Activated naive CD4-positive, alpha-beta T cell treated with anti-CD3 and anti-CD28 coated beads for 36 hours (primary cell): ENCODE measurements at regions not wholly inside any gene's neighbourhood (a gene's known extent, or its start where the extent isn't known, plus 50 kb on each side); places are given as distances from the start of the nearest gene placed in this dataset.
"Not testable (repeated sequence)": the region's sequence is repeated elsewhere in the genome, so short reads cannot be mapped to it uniquely, and the experiment has no call there.

Source experiments
- CTCF ChIA-PET: fragments of 350-600 bp; sonication (Branson Sonifier 250); formaldehyde crosslinking; loops from one replicate; lab custom pipeline; 2021; ENCODE audit warnings: antibody characterized with exemption; lab: Charles Lee
- DNase-seq: peaks from one replicate; pipeline ENCODE4 v3.0.0-alpha.2; 2020
- H3K27ac Mint-ChIP-seq: one replicate; pipeline ENCODE4 v1.8.0; 2021; ENCODE audit warnings: mild to moderate bottlenecking, mixed read lengths
- H3K27me3 Mint-ChIP-seq: one replicate; pipeline ENCODE4 v1.8.0; 2021; ENCODE audit warnings: low read depth, mixed read lengths
- H3K36me3 Mint-ChIP-seq: one replicate; pipeline ENCODE4 v1.8.0; 2021; ENCODE audit warnings: low read depth, mixed read lengths
- H3K4me1 Mint-ChIP-seq: one replicate; pipeline ENCODE4 v1.8.0; 2021; ENCODE audit warnings: low read depth, mixed read lengths
- H3K4me3 Mint-ChIP-seq: one replicate; pipeline ENCODE4 v1.8.0; 2021; ENCODE audit warnings: mild to moderate bottlenecking, moderate library complexity, mixed read lengths
- H3K9me3 Mint-ChIP-seq: one replicate; pipeline ENCODE4 v1.8.0; 2021; ENCODE audit warnings: mixed read lengths
- intact Hi-C: fragments of 100-400 bp; cut with micrococcal nuclease; formaldehyde crosslinking; loops from one replicate; pipeline ENCODE4 v1.15.1; 2023

- peaks cover 14% of the 10 kb centered on the region for H3K9me3 Mint-ChIP-seq
- DNase-seq: no peak
- no peaks in the 10 kb centered on the region for H3K27me3 Mint-ChIP-seq
- H3K4me3 Mint-ChIP-seq: no peak overlapping the region
- H3K27ac Mint-ChIP-seq: no peak overlapping the region
- intact Hi-C loops: no loop called here
- H3K36me3 Mint-ChIP-seq: no peaks in the 10 kb centered on the region
- no peaks in the 10 kb centered on the region for H3K4me1 Mint-ChIP-seq
- CTCF ChIA-PET: no interaction called here
Measured at GRCh38 chr7:73940701-73941238, 79.8 kb downstream of the TMEM270 start.

DNA sequence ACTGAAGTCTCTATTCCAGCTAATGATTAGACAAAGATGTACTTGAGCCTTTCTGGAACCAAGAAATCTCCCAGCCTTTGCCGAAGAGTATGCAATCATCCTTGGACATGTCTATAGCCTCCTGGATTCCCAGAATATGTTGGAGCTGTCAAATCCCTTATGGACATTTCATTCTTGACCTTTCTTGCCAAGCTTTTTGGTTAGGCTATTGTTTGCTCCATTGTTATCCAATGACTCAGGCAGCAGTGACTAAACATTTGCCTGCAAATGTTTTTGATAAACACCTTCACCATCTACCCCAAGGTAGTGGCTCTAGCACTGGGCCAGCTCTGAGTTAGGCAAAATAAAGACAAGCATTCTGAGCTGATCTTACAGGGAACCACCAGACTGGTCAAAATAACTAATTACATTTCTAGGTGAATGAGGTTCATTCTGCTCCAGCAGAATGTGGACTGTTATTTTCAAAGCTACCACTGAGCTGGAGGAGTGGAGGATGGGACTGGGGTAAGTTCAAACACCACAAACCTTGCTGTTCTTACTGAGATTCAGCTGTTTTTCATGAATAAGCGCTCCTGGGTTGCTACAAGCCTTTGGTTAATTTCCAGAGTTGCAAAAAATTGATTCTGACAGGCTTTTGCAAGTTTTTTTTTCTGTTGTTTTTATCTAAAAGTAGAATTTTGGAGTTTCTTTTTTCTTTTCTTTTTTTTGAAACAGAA, 81.0 kb downstream of the TMEM270 start:
- Mint-ChIP-seq H3K4me3 (no peak overlapping the region), H3K27ac (no peak overlapping the region), H3K27me3 (no peaks in the 10 kb centered on the region), H3K4me1 (no peaks in the 10 kb centered on the region), H3K9me3 (peaks cover 15% of the 10 kb centered on the region), H3K36me3 (no peaks in the 10 kb centered on the region)
- CTCF ChIA-PET: interaction anchor here (0.7 kb wide), 1 partner anchor 127 kb away, joined by 3 read pairs; no protein-coding TSS in a partner anchor
- DNase-seq: no peak
- intact Hi-C loops: no loop called here

- no peak for DNase-seq
- intact Hi-C loops: no loop called here
- Mint-ChIP-seq H3K27ac (no peak overlapping the region), H3K27me3 (no peaks in the 10 kb centered on the region), H3K9me3 (peaks cover 25% of the 10 kb centered on the region), H3K4me1 (no peaks in the 10 kb centered on the region), H3K4me3 (no peak overlapping the region), H3K36me3 (no peaks in the 10 kb centered on the region)
- CTCF ChIA-PET: no interaction called here
Measured at GRCh38 chr7:73945022-73945421, 83.0 kb upstream of the ELN start.

- peaks cover 5% of the 10 kb centered on the region for H3K27me3 Mint-ChIP-seq
- H3K4me3 Mint-ChIP-seq: no peak overlapping the region
- no peaks in the 10 kb centered on the region for H3K36me3 Mint-ChIP-seq
- H3K27ac Mint-ChIP-seq: no peak overlapping the region
- H3K4me1 Mint-ChIP-seq: no peaks in the 10 kb centered on the region
- intact Hi-C loops: no loop called here
- CTCF ChIA-PET: no interaction called here
- DNase-seq: no peak
- peaks cover 18% of the 10 kb centered on the region for H3K9me3 Mint-ChIP-seq
Measured at GRCh38 chr7:73948287-73948686, 79.7 kb upstream of the ELN start.

GRCh38 chr7:73952266-73952665, 75.7 kb upstream of the ELN start:
- H3K9me3 Mint-ChIP-seq: peaks cover 12% of the 10 kb centered on the region
- DNase-seq: no peak
- intact Hi-C loops: no loop called here
- CTCF ChIA-PET: no interaction called here
- peaks cover 7% of the 10 kb centered on the region for H3K27me3 Mint-ChIP-seq
- H3K27ac Mint-ChIP-seq: no peak overlapping the region
- H3K4me3 Mint-ChIP-seq: no peak overlapping the region
- H3K4me1 Mint-ChIP-seq: no peaks in the 10 kb centered on the region
- no peaks in the 10 kb centered on the region for H3K36me3 Mint-ChIP-seq

DNA sequence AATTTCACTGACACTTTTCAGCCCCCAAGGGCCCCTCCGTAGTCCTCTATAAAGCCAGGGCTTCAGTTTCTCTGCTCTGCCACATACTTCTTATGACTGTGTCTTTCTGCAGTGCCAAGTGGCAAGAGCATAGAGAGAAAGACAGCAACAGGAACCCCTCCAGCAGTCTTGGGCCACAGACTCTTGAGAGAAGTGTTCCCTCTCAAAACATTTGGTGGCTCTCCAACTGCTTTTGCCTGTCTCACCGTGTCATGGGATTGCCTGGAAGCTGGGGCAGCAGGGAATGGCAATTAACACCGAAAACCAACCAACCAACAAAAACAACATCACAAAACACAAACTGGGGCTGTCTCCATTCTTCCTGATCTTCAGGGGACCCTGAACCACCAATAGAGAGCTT, 73.8 kb upstream of the ELN start:
- CTCF ChIA-PET: no interaction called here
- no peak overlapping the region for H3K4me3 Mint-ChIP-seq
- no peak overlapping the region for H3K27ac Mint-ChIP-seq
- H3K36me3 Mint-ChIP-seq: no peaks in the 10 kb centered on the region
- no peaks in the 10 kb centered on the region for H3K4me1 Mint-ChIP-seq
- no peak for DNase-seq
- peaks cover 7% of the 10 kb centered on the region for H3K27me3 Mint-ChIP-seq
- intact Hi-C loops: no loop called here
- peaks cover 2% of the 10 kb centered on the region for H3K9me3 Mint-ChIP-seq

GRCh38 chr7:73954861-73955260, 73.1 kb upstream of the ELN start:
- Mint-ChIP-seq H3K27me3 (peaks cover 7% of the 10 kb centered on the region), H3K36me3 (no peaks in the 10 kb centered on the region), H3K27ac (no peak overlapping the region), H3K4me3 (no peak overlapping the region), H3K4me1 (no peaks in the 10 kb centered on the region), H3K9me3 (no peaks in the 10 kb centered on the region)
- DNase-seq: no peak
- intact Hi-C loops: no loop called here
- CTCF ChIA-PET: no interaction called here

GRCh38 chr7:73960548-73960947, 67.4 kb upstream of the ELN start:
- CTCF ChIA-PET: interaction anchor here (0.6 to 1.4 kb wide), 3 partner anchors 14 to 173 kb away, joined by 3 to 5 read pairs (median 5); no protein-coding TSS in a partner anchor
- Mint-ChIP-seq H3K9me3 (peaks cover 14% of the 10 kb centered on the region), H3K4me1 (no peaks in the 10 kb centered on the region), H3K4me3 (no peak overlapping the region), H3K27ac (no peak overlapping the region), H3K36me3 (peaks cover 7% of the 10 kb centered on the region), H3K27me3 (peaks cover 7% of the 10 kb centered on the region)
- intact Hi-C loops: no loop called here
- no peak for DNase-seq

DNA sequence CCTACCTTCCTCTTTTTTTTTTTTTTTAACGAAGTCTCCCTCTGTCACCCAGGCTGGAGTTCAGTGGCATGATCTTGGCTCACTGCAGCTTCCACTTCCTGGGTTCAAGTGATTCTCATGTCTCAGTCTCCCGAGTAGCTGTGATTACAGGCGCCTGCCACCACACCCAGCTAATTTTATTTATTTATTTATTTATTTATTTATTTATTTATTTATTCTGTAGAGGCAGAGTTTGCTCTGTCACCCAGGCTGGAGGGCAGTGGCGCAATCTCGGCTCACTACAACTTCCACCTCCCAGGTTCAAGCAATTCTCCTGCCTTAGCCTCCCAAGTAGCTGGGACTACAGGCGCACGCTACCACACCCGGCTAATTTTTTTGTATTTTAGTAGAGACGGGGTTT, 66.0 kb upstream of the ELN start:
- H3K4me3 Mint-ChIP-seq, CTCF ChIA-PET, DNase-seq, H3K36me3 Mint-ChIP-seq, intact Hi-C loops, H3K27ac Mint-ChIP-seq, H3K27me3 Mint-ChIP-seq, H3K4me1 Mint-ChIP-seq: not testable (repeated sequence)
- H3K9me3 Mint-ChIP-seq: peaks cover 14% of the 10 kb centered on the region

- CTCF ChIA-PET: no interaction called here
- Mint-ChIP-seq H3K9me3 (peaks cover 14% of the 10 kb centered on the region), H3K27ac (no peak overlapping the region), H3K4me3 (no peak overlapping the region), H3K27me3 (peaks cover 5% of the 10 kb centered on the region), H3K36me3 (peaks cover 7% of the 10 kb centered on the region), H3K4me1 (no peaks in the 10 kb centered on the region)
- no peak for DNase-seq
- intact Hi-C loops: no loop called here
Measured at GRCh38 chr7:73963252-73963822, 64.6 kb upstream of the ELN start.

DNA sequence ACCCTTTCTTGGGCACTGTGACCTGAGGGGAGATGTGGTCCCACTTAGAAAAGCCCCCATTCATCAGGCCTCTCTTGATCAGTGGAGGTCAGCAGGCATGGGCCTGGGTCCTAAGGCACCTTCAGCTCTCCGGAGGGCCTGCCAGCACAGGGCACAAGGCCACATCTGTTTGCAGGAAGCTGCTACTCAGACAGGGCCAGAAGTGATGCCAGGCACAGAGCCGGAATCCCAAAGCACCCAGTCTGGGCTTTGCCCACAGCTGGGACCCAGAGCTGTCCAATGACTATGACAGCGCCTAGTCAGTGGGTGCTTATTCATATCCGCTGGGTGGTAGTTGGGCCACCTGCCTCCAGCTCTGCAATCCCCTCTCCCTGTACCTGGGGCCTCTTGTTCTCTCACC, 63.2 kb upstream of the ELN start:
- Mint-ChIP-seq H3K27ac (no peak overlapping the region), H3K4me1 (no peaks in the 10 kb centered on the region), H3K36me3 (peaks cover 7% of the 10 kb centered on the region), H3K4me3 (no peak overlapping the region), H3K9me3 (peaks cover 14% of the 10 kb centered on the region), H3K27me3 (peaks cover 5% of the 10 kb centered on the region)
- CTCF ChIA-PET: interaction anchor here (0.6 kb wide), 1 partner anchor 366 kb away, joined by 3 read pairs; no protein-coding TSS in a partner anchor
- intact Hi-C loops: no loop called here
- DNase-seq: no peak

DNA sequence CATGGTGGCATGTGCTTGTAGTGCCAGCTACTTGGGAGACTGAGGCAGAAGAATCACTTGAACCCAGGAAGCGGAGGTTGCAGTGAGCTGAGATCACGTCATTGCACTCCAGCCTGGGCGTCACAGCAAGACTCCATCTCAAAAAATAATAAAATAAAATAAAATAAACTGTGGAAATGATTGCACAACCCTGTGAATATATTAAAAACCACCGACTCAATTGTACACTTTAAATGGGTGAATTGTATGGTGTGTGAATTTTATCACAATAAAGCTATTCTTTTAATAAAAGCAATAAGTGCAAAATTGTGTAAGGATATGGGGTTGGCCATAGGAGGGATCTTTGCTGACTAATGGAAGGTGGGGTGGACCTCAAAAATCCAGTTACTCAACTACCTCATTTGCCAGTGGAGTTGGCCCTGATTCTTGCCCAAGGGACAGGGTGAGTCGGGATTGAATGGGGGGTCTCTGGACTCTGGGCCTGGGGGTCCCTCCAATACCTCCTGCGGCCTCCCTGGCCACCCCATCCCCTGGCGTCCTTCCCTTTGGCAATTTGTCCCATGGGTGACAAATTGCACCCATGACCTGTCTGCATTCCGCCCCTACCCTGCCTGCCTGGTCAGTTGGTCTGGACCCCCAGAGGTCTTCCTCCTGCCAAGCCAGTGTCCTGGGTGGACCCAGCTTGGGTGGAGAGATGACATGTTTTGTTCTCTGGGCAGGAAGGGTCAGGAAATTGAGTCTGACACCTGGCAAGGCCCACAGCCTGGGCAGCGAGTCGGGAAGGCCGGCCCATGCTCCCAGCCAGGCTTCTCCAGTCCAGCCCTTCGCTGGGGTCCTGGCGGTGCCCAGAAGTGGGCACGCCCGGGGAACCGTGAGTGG, 61.7 kb upstream of the ELN start:
- no peak for DNase-seq
- H3K4me1 Mint-ChIP-seq: no peaks in the 10 kb centered on the region
- peaks cover 14% of the 10 kb centered on the region for H3K9me3 Mint-ChIP-seq
- CTCF ChIA-PET: interaction anchor here (0.8 to 1.0 kb wide), 2 partner anchors 13 to 168 kb away, joined by 3 read pairs; no protein-coding TSS in a partner anchor
- intact Hi-C loops: no loop called here
- H3K27ac Mint-ChIP-seq: no peak overlapping the region
- H3K27me3 Mint-ChIP-seq: peaks cover 2% of the 10 kb centered on the region
- no peak overlapping the region for H3K4me3 Mint-ChIP-seq
- peaks cover 7% of the 10 kb centered on the region for H3K36me3 Mint-ChIP-seq
